ENCODE measurements at regions not wholly inside any gene's neighbourhood (a gene's known extent, or its start where the extent isn't known, plus 50 kb on each side); places are given as distances from the start of the nearest gene placed in this dataset.

DNA sequence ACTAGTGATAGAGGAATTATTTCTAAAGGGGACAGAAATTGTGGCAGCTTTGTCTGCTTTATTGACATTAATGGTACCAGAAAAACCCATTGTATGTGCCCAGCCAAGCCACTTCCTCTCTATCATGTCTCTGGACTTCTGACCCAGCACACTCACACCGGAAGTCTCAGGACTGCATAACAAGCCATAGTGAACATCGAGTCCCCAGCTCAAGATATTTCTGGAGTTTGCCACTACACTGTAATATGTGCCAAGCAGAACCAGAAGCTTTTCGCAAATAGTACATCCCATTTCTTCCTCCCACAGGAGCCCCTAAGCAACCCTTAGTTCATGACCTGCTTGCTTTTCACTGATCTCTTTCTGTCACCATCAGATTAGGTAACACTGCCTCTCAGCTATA is 187.4 kb upstream of the GHR start:
- TF ChIP-seq, protein P1, sequence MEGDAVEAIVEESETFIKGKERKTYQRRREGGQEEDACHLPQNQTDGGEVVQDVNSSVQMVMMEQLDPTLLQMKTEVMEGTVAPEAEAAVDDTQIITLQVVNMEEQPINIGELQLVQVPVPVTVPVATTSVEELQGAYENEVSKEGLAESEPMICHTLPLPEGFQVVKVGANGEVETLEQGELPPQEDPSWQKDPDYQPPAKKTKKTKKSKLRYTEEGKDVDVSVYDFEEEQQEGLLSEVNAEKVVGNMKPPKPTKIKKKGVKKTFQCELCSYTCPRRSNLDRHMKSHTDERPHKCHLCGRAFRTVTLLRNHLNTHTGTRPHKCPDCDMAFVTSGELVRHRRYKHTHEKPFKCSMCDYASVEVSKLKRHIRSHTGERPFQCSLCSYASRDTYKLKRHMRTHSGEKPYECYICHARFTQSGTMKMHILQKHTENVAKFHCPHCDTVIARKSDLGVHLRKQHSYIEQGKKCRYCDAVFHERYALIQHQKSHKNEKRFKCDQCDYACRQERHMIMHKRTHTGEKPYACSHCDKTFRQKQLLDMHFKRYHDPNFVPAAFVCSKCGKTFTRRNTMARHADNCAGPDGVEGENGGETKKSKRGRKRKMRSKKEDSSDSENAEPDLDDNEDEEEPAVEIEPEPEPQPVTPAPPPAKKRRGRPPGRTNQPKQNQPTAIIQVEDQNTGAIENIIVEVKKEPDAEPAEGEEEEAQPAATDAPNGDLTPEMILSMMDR (IDR thresholded peaks at IDR 0.05): no peak
- no peak for TF ChIP-seq POLR2AphosphoS5 (IDR thresholded peaks at IDR 0.05)
